ENCODE measurements at regions not wholly inside any gene's neighbourhood (a gene's known extent, or its start where the extent isn't known, plus 50 kb on each side); places are given as distances from the start of the nearest gene placed in this dataset.
"Not testable (repeated sequence)": the region's sequence is repeated elsewhere in the genome, so short reads cannot be mapped to it uniquely, and the experiment has no call there.

- TF ChIP-seq, protein P1, sequence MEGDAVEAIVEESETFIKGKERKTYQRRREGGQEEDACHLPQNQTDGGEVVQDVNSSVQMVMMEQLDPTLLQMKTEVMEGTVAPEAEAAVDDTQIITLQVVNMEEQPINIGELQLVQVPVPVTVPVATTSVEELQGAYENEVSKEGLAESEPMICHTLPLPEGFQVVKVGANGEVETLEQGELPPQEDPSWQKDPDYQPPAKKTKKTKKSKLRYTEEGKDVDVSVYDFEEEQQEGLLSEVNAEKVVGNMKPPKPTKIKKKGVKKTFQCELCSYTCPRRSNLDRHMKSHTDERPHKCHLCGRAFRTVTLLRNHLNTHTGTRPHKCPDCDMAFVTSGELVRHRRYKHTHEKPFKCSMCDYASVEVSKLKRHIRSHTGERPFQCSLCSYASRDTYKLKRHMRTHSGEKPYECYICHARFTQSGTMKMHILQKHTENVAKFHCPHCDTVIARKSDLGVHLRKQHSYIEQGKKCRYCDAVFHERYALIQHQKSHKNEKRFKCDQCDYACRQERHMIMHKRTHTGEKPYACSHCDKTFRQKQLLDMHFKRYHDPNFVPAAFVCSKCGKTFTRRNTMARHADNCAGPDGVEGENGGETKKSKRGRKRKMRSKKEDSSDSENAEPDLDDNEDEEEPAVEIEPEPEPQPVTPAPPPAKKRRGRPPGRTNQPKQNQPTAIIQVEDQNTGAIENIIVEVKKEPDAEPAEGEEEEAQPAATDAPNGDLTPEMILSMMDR (IDR thresholded peaks at IDR 0.05): not testable (repeated sequence)
- TF ChIP-seq EP300 (IDR thresholded peaks at IDR 0.05); POLR2A (IDR thresholded peaks at IDR 0.05; ENCODE audit: low read depth); POLR2AphosphoS5 (IDR thresholded peaks at IDR 0.05): not testable (repeated sequence)
These were observed 69.8 kb upstream of the DUSP21 start for GRCh38 chrX:44774066-44774465.
